GM12874 (cell line): ENCODE measurements at regions not wholly inside any gene's neighbourhood (a gene's known extent, or its start where the extent isn't known, plus 50 kb on each side); places are given as distances from the start of the nearest gene placed in this dataset.

Source experiments
- CTCF ChIP-seq: IDR thresholded peaks from 2 replicates; pipeline ENCODE4 v1.5.1; 2011; ENCODE audit warnings: low read depth, mild to moderate bottlenecking, control low read depth, low read length, moderate library complexity; ENCODE audit not compliant: insufficient read depth

- TF ChIP-seq CTCF = no peak
Observed at GRCh38 chr18:51651761-51652160, 454.3 kb upstream of the MEX3C start.

- TF ChIP-seq CTCF = no peak
Observed at GRCh38 chr18:51653507-51654213, 456.2 kb upstream of the MEX3C start.

- no peak for TF ChIP-seq CTCF
Observed at GRCh38 chr18:51654488-51655326, 457.2 kb upstream of the MEX3C start.

GRCh38 chr18:51655327-51655698 lies 457.8 kb upstream of the MEX3C start:
- TF ChIP-seq CTCF = no peak

- TF ChIP-seq CTCF = no peak
Observed at GRCh38 chr18:51656249-51656648, 458.8 kb upstream of the MEX3C start.

- TF ChIP-seq CTCF = no peak
Observed at GRCh38 chr18:51658436-51658835, 461.0 kb upstream of the MEX3C start.

GRCh38 chr18:51659781-51660180 lies 462.3 kb upstream of the MEX3C start:
- TF ChIP-seq CTCF = no peak
